GM19468 (cell line): ENCODE measurements at regions not wholly inside any gene's neighbourhood (a gene's known extent, or its start where the extent isn't known, plus 50 kb on each side); places are given as distances from the start of the nearest gene placed in this dataset.
"Not testable (repeated sequence)": the region's sequence is repeated elsewhere in the genome, so short reads cannot be mapped to it uniquely, and the experiment has no call there.

ENCODE experiments used
- ATAC-seq: cut with Tn5 transposase; IDR thresholded peaks from one replicate; pipeline ENCODE4 v1.9.1; 2021; ENCODE audit warnings: mild to moderate bottlenecking, moderate library complexity, moderate number of reproducible peaks; ENCODE audit not compliant: unreplicated experiment; ENCODE audit errors: extremely low read depth

GRCh38 chr5:122515210-122515609, 203.2 kb downstream of the SNCAIP start:
- ATAC-seq: not testable (repeated sequence)

GRCh38 chr5:122515709-122516431, 203.8 kb downstream of the SNCAIP start:
- ATAC-seq: no peak

- ATAC-seq: no peak
Measured at GRCh38 chr5:122516432-122516743, 204.4 kb downstream of the SNCAIP start.

GRCh38 chr5:122517091-122517490, 205.1 kb downstream of the SNCAIP start:
- ATAC-seq: no peak

- no peak for ATAC-seq
Measured at GRCh38 chr5:122523776-122524175, 211.7 kb downstream of the SNCAIP start.

- ATAC-seq: no peak
Measured at GRCh38 chr5:122527547-122527946, 215.5 kb downstream of the SNCAIP start.

GRCh38 chr5:122532035-122532434, 220.0 kb downstream of the SNCAIP start:
- no peak for ATAC-seq

GRCh38 chr5:122533825-122534224, 221.8 kb downstream of the SNCAIP start:
- ATAC-seq: no peak

GRCh38 chr5:122534829-122535228, 222.8 kb downstream of the SNCAIP start:
- no peak for ATAC-seq

- ATAC-seq: no peak
Measured at GRCh38 chr5:122541388-122541787, 229.4 kb downstream of the SNCAIP start.

- no peak for ATAC-seq
Measured at GRCh38 chr5:122545986-122546385, 228.9 kb upstream of the SNX2 start.

- ATAC-seq: no peak
Measured at GRCh38 chr5:122547219-122547618, 227.7 kb upstream of the SNX2 start.

GRCh38 chr5:122547669-122548068, 227.2 kb upstream of the SNX2 start:
- no peak for ATAC-seq

- no peak for ATAC-seq
Measured at GRCh38 chr5:122559676-122560075, 215.2 kb upstream of the SNX2 start.

- no peak for ATAC-seq
Measured at GRCh38 chr5:122561209-122561608, 213.7 kb upstream of the SNX2 start.

GRCh38 chr5:122565331-122565730, 209.5 kb upstream of the SNX2 start:
- ATAC-seq: no peak

GRCh38 chr5:122576256-122577016, 198.4 kb upstream of the SNX2 start:
- ATAC-seq: no peak

GRCh38 chr5:122581629-122582028, 193.3 kb upstream of the SNX2 start:
- ATAC-seq: no peak

- ATAC-seq: no peak
Measured at GRCh38 chr5:122584411-122585300, 190.2 kb upstream of the SNX2 start.

GRCh38 chr5:122585371-122585770, 189.5 kb upstream of the SNX2 start:
- no peak for ATAC-seq

GRCh38 chr5:122586351-122586750, 188.5 kb upstream of the SNX2 start:
- no peak for ATAC-seq
